GM12891 (cell line): ENCODE measurements at regions not wholly inside any gene's neighbourhood (a gene's known extent, or its start where the extent isn't known, plus 50 kb on each side); places are given as distances from the start of the nearest gene placed in this dataset.

ENCODE experiments used
- PAX5 ChIP-seq: IDR thresholded peaks from 2 replicates; pipeline ENCODE4 v1.6.1; 2011; ENCODE audit warnings: low read length, moderate library complexity, mild to moderate bottlenecking; ENCODE audit not compliant: insufficient read depth, severe bottlenecking
- POLR2A ChIP-seq: IDR thresholded peaks from 2 replicates; pipeline ENCODE4 v1.6.1; 2011; ENCODE audit warnings: low read depth, low read length, control low read depth
- POLR2AphosphoS5 ChIP-seq: IDR thresholded peaks from 2 replicates; pipeline ENCODE4 v1.6.1; 2011; ENCODE audit warnings: low read depth, low read length, control low read depth
- SPI1 ChIP-seq: IDR thresholded peaks from 2 replicates; pipeline ENCODE4 v1.6.1; 2011; ENCODE audit warnings: low read depth, low read length, control low read depth
- TAF1 ChIP-seq: IDR thresholded peaks from 2 replicates; pipeline ENCODE4 v1.6.1; 2011; ENCODE audit warnings: low read depth, low read length, control low read depth

DNA sequence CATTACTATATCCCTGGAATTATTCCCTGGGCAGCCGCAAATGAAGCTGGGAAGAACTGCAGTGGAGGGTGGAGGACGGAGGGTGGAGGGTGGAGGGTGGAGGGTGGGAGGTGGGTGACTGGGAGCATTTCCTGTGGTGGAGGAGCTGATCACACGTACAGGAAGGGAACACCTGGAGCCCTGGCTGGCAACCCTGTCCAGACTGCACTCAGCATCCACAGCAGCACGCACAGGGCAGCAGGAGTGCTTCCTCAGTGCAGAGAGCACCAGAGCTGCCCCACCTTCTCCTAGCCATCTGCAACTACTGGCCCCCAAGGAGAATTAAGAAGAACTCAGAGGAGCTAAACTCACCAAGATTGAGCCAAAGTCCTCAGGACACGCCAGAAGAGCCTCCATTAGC is 249.9 kb downstream of the EIPR1 start:
- TF ChIP-seq POLR2AphosphoS5 (no peak), POLR2A (no peak), TAF1 (no peak), PAX5 (no peak), SPI1 (no peak)
